Osteoblast (primary cell): ENCODE measurements at regions not wholly inside any gene's neighbourhood (a gene's known extent, or its start where the extent isn't known, plus 50 kb on each side); places are given as distances from the start of the nearest gene placed in this dataset.
"Not testable (repeated sequence)": the region's sequence is repeated elsewhere in the genome, so short reads cannot be mapped to it uniquely, and the experiment has no call there.

ENCODE experiments used
- DNase-seq: peaks from one replicate; pipeline ENCODE4 v3.0.0; 2011; ENCODE audit warnings: low spot score, mixed read lengths; ENCODE audit not compliant: insufficient read length; ENCODE audit errors: missing footprints
- H2AFZ ChIP-seq: 2 replicates; pipeline ENCODE4 v1.6.0; 2011; ENCODE audit warnings: mild to moderate bottlenecking, low read length
- H3K27ac ChIP-seq: 2 replicates; pipeline ENCODE4 v1.5.1; 2011; ENCODE audit warnings: mild to moderate bottlenecking, low read depth, low read length, moderate library complexity
- H3K27me3 ChIP-seq: 2 replicates; pipeline ENCODE4 v1.6.0; 2012; ENCODE audit warnings: mild to moderate bottlenecking, control low read depth, inconsistent platforms, low read length, moderate library complexity; ENCODE audit not compliant: insufficient read depth
- H3K36me3 ChIP-seq: 2 replicates; pipeline ENCODE4 v1.5.1; 2011; ENCODE audit warnings: mild to moderate bottlenecking, low read length, control low read depth, moderate library complexity; ENCODE audit not compliant: insufficient read depth
- H3K4me1 ChIP-seq: 2 replicates; pipeline ENCODE4 v1.5.1; 2011; ENCODE audit warnings: mild to moderate bottlenecking, low read length, control low read depth, moderate library complexity; ENCODE audit not compliant: insufficient read depth
- H3K4me2 ChIP-seq: 2 replicates; pipeline ENCODE4 v1.6.0; 2011; ENCODE audit warnings: mild to moderate bottlenecking, low read length; ENCODE audit not compliant: insufficient read depth
- H3K4me3 ChIP-seq: fragments of 200-600 bp; sonication (generic); 3 replicates; pipeline ENCODE4 v1.5.1; 2012; ENCODE audit warnings: mild to moderate bottlenecking, low read length, inconsistent platforms; ENCODE audit not compliant: insufficient read depth
- H3K79me2 ChIP-seq: 2 replicates; pipeline ENCODE4 v1.6.0; 2012; ENCODE audit warnings: mild to moderate bottlenecking, low read length, control low read depth, inconsistent platforms; ENCODE audit not compliant: insufficient read depth
- H3K9me3 ChIP-seq: 2 replicates; pipeline ENCODE4 v1.5.1; 2011; ENCODE audit warnings: low read depth, low read length, control low read depth
- H4K20me1 ChIP-seq: 2 replicates; pipeline ENCODE4 v1.6.0; 2012; ENCODE audit warnings: mild to moderate bottlenecking, low read length, control low read depth; ENCODE audit not compliant: insufficient read depth
- CTCF ChIP-seq: IDR thresholded peaks from 2 replicates; pipeline ENCODE4 v1.5.1; 2011; ENCODE audit warnings: mild to moderate bottlenecking, low read depth, low read length, moderate library complexity; ENCODE audit errors: extremely low read depth

DNA sequence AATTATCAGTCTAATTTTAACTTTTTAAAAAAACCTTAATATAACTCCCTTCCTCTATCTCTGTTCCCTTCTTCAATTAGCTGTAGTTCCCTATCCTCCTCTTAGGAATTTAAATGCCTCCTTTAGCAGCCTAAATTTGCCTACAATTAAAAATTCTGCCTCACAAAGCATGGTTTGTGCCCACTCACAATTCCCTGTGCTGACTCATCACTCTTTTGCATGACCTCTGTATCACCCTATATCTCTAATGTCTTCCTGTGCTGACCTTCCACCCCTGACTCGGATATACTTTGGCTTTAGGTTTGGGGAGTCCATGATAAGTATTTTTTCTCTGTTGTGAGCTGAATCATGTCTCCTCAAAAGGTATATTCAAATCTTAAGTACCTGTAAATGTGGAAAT is 253.6 kb downstream of the RNF144B start:
- Histone ChIP-seq H3K4me2 (no peak overlapping the region), H3K9me3 (no peaks in the 10 kb centered on the region), H3K4me1 (no peaks in the 10 kb centered on the region), H3K36me3 (no peaks in the 10 kb centered on the region), H3K79me2 (no peaks in the 10 kb centered on the region), H4K20me1 (no peaks in the 10 kb centered on the region), H3K27ac (no peak overlapping the region), H3K4me3 (no peak overlapping the region), H2AFZ (no peak overlapping the region), H3K27me3 (no peaks in the 10 kb centered on the region)
- DNase-seq: no peak
- TF ChIP-seq CTCF: no peak

GRCh38 chr6:18654821-18655220 is 267.7 kb downstream of the RNF144B start:
- Histone ChIP-seq H3K4me3 (no peak overlapping the region), H3K79me2 (no peaks in the 10 kb centered on the region), H3K27me3 (no peaks in the 10 kb centered on the region), H3K4me1 (no peaks in the 10 kb centered on the region), H3K36me3 (no peaks in the 10 kb centered on the region), H3K27ac (no peak overlapping the region), H3K4me2 (no peak overlapping the region), H2AFZ (no peak overlapping the region), H4K20me1 (no peaks in the 10 kb centered on the region), H3K9me3 (no peaks in the 10 kb centered on the region)
- no peak for TF ChIP-seq CTCF
- DNase-seq: no peak

GRCh38 chr6:18656506-18656905 is 269.4 kb downstream of the RNF144B start:
- H3K36me3 ChIP-seq: no peaks in the 10 kb centered on the region
- H3K27me3 ChIP-seq: no peaks in the 10 kb centered on the region
- TF ChIP-seq CTCF: no peak
- DNase-seq: no peak
- no peaks in the 10 kb centered on the region for H3K79me2 ChIP-seq
- no peaks in the 10 kb centered on the region for H3K9me3 ChIP-seq
- H3K4me1 ChIP-seq: no peaks in the 10 kb centered on the region
- H3K27ac ChIP-seq: no peak overlapping the region
- no peak overlapping the region for H2AFZ ChIP-seq
- H4K20me1 ChIP-seq: no peaks in the 10 kb centered on the region
- no peak overlapping the region for H3K4me3 ChIP-seq
- no peak overlapping the region for H3K4me2 ChIP-seq

GRCh38 chr6:18659994-18660393 is 272.8 kb downstream of the RNF144B start:
- not testable (repeated sequence) for H3K4me1 ChIP-seq, H2AFZ ChIP-seq, DNase-seq, H3K4me2 ChIP-seq, H3K36me3 ChIP-seq, H3K9me3 ChIP-seq, H3K27ac ChIP-seq, H3K79me2 ChIP-seq, H3K27me3 ChIP-seq, H3K4me3 ChIP-seq, H4K20me1 ChIP-seq

- Histone ChIP-seq H2AFZ (no peak overlapping the region), H3K27me3 (no peaks in the 10 kb centered on the region), H4K20me1 (no peaks in the 10 kb centered on the region), H3K4me1 (no peaks in the 10 kb centered on the region), H3K4me3 (no peak overlapping the region), H3K9me3 (no peaks in the 10 kb centered on the region), H3K27ac (no peak overlapping the region), H3K36me3 (no peaks in the 10 kb centered on the region), H3K4me2 (no peak overlapping the region), H3K79me2 (no peaks in the 10 kb centered on the region)
- DNase-seq: no peak
- TF ChIP-seq CTCF: no peak
Measured at GRCh38 chr6:18663011-18663410, 275.9 kb downstream of the RNF144B start.
